ENCODE measurements at regions not wholly inside any gene's neighbourhood (a gene's known extent, or its start where the extent isn't known, plus 50 kb on each side); places are given as distances from the start of the nearest gene placed in this dataset.

GRCh38 chr2:67895227-67895941 lies 167.4 kb downstream of the C1D start:
- peaks cover 7% of the 10 kb centered on the region for H3K9me3 ChIP-seq (ENCODE audit: severe bottlenecking)
- no peak for TF ChIP-seq CTCF (IDR thresholded peaks at IDR 0.05; ENCODE audit: low read depth, low read length)
- H3K36me3 ChIP-seq, result no peaks in the 10 kb centered on the region
- no peak overlapping the region for H3K4me3 ChIP-seq (ENCODE audit: low read depth, low read length)
- no peaks in the 10 kb centered on the region for H3K27me3 ChIP-seq (ENCODE audit: insufficient read depth, low read depth, severe bottlenecking)
- peak; percentile 34 for DNase-seq
- no peak overlapping the region for H3K27ac ChIP-seq

GRCh38 chr2:67896076-67896475 lies 166.7 kb downstream of the C1D start:
- H3K27ac ChIP-seq, result no peak overlapping the region
- TF ChIP-seq CTCF (IDR thresholded peaks at IDR 0.05; ENCODE audit: low read depth, low read length), result no peak
- no peak overlapping the region for H3K4me3 ChIP-seq (ENCODE audit: low read depth, low read length)
- no peak for DNase-seq
- no peaks in the 10 kb centered on the region for H3K27me3 ChIP-seq (ENCODE audit: insufficient read depth, low read depth, severe bottlenecking)
- H3K36me3 ChIP-seq, result no peaks in the 10 kb centered on the region
- H3K9me3 ChIP-seq (ENCODE audit: severe bottlenecking), result peaks cover 7% of the 10 kb centered on the region

GRCh38 chr2:67896476-67896875 lies 166.3 kb downstream of the C1D start:
- Histone ChIP-seq H3K27me3 (ENCODE audit: insufficient read depth, low read depth, severe bottlenecking) (no peaks in the 10 kb centered on the region), H3K4me3 (ENCODE audit: low read depth, low read length) (no peak overlapping the region), H3K9me3 (ENCODE audit: severe bottlenecking) (peaks cover 7% of the 10 kb centered on the region), H3K27ac (no peak overlapping the region), H3K36me3 (no peaks in the 10 kb centered on the region)
- no peak for DNase-seq
- no peak for TF ChIP-seq CTCF (IDR thresholded peaks at IDR 0.05; ENCODE audit: low read depth, low read length)

- Histone ChIP-seq H3K27ac (no peak overlapping the region), H3K36me3 (no peaks in the 10 kb centered on the region), H3K9me3 (ENCODE audit: severe bottlenecking) (peaks cover 7% of the 10 kb centered on the region), H3K27me3 (ENCODE audit: insufficient read depth, low read depth, severe bottlenecking) (no peaks in the 10 kb centered on the region), H3K4me3 (ENCODE audit: low read depth, low read length) (no peak overlapping the region)
- peak; percentile 25 for DNase-seq
- no peak for TF ChIP-seq CTCF (IDR thresholded peaks at IDR 0.05; ENCODE audit: low read depth, low read length)
Observed at GRCh38 chr2:67898595-67898994, 164.2 kb downstream of the C1D start.

GRCh38 chr2:67899187-67899586 lies 163.6 kb downstream of the C1D start:
- DNase-seq, result no peak
- Histone ChIP-seq H3K9me3 (ENCODE audit: severe bottlenecking) (peaks cover 3% of the 10 kb centered on the region), H3K27ac (no peak overlapping the region), H3K4me3 (ENCODE audit: low read depth, low read length) (no peak overlapping the region), H3K27me3 (ENCODE audit: insufficient read depth, low read depth, severe bottlenecking) (no peaks in the 10 kb centered on the region), H3K36me3 (no peaks in the 10 kb centered on the region)
- TF ChIP-seq CTCF (IDR thresholded peaks at IDR 0.05; ENCODE audit: low read depth, low read length), result no peak

- DNase-seq, result no peak
- no peak overlapping the region for H3K27ac ChIP-seq
- no peak overlapping the region for H3K4me3 ChIP-seq (ENCODE audit: low read depth, low read length)
- no peaks in the 10 kb centered on the region for H3K27me3 ChIP-seq (ENCODE audit: insufficient read depth, low read depth, severe bottlenecking)
- no peak for TF ChIP-seq CTCF (IDR thresholded peaks at IDR 0.05; ENCODE audit: low read depth, low read length)
- H3K36me3 ChIP-seq, result no peaks in the 10 kb centered on the region
- H3K9me3 ChIP-seq (ENCODE audit: severe bottlenecking), result no peaks in the 10 kb centered on the region
Observed at GRCh38 chr2:67900826-67901225, 162.0 kb downstream of the C1D start.
